ES-I3 (cell line): ENCODE measurements at regions not wholly inside any gene's neighbourhood (a gene's known extent, or its start where the extent isn't known, plus 50 kb on each side); places are given as distances from the start of the nearest gene placed in this dataset.

Experiments
- H3K36me3 ChIP-seq: 2 replicates; pipeline ENCODE4 v1.6.1; 2013; ENCODE audit warnings: mild to moderate bottlenecking, low read length, control low read depth, moderate library complexity; ENCODE audit not compliant: insufficient read depth
- H3K4me1 ChIP-seq: 2 replicates; pipeline ENCODE4 v1.6.1; 2013; ENCODE audit warnings: mild to moderate bottlenecking, control low read depth, low read length; ENCODE audit not compliant: insufficient read depth
- H3K9ac ChIP-seq: 2 replicates; pipeline ENCODE4 v1.6.1; 2013; ENCODE audit warnings: low read depth, mild to moderate bottlenecking, low read length, moderate library complexity
- H3K9me3 ChIP-seq: 2 replicates; pipeline ENCODE4 v1.6.1; 2013; ENCODE audit warnings: mild to moderate bottlenecking, low read length, moderate library complexity; ENCODE audit not compliant: control insufficient read depth, insufficient read depth

GRCh38 chr3:105316331-105316730, 50.4 kb upstream of the ALCAM start:
- H3K9ac ChIP-seq, result no peak overlapping the region
- H3K36me3 ChIP-seq, result no peaks in the 10 kb centered on the region
- no peaks in the 10 kb centered on the region for H3K4me1 ChIP-seq
- H3K9me3 ChIP-seq, result no peaks in the 10 kb centered on the region
